Omental fat pad (tissue), 3 donors: ENCODE measurements at regions not wholly inside any gene's neighbourhood (a gene's known extent, or its start where the extent isn't known, plus 50 kb on each side); places are given as distances from the start of the nearest gene placed in this dataset.
"Not testable (repeated sequence)": the region's sequence is repeated elsewhere in the genome, so short reads cannot be mapped to it uniquely, and the experiment has no call there.

Experiments
- ATAC-seq: fragments of 150-250 bp; one replicate; pipeline ENCODE4 v1.9.1; 2016; ENCODE audit warnings: mild to moderate bottlenecking, moderate library complexity; ENCODE audit not compliant: low FRiP score
- DNase-seq: peaks from one replicate; pipeline ENCODE4 v3.0.0-alpha.2; 2019; ENCODE audit warnings: low spot score
- TF ChIP-seq, protein P1 (sequence below), 3 donors: fragments of 450-650 bp; IDR thresholded peaks; one replicate each; pipeline ENCODE4 v1.5.1; 2016 to 2017; ENCODE audit warnings: antibody characterized with exemption in 3 of 3, mild to moderate bottlenecking in 3 of 3, moderate library complexity in 2 of 3

DNA sequence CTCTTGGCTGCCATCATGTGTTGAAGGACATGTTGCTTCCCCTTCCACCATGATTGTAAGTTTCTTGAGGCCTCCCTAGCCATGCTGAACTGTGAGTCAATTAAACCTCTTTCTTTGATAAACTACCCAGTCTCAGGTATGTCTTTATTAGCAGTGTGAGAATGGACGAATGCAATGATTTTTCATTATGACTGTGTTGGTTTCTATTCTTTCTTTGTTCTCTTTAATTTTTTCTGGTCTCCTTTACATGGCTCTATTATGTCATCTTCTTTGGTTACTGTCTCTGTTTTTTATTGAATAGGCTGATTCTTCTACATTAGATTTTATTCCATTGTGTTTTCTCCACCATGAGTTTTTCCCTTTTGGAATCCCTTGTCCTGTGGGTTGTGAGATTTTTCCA lies 840.6 kb downstream of the TRAM1L1 start:
- DNase-seq (no peak), ATAC-seq (no peak)
- TF ChIP-seq, protein P1, sequence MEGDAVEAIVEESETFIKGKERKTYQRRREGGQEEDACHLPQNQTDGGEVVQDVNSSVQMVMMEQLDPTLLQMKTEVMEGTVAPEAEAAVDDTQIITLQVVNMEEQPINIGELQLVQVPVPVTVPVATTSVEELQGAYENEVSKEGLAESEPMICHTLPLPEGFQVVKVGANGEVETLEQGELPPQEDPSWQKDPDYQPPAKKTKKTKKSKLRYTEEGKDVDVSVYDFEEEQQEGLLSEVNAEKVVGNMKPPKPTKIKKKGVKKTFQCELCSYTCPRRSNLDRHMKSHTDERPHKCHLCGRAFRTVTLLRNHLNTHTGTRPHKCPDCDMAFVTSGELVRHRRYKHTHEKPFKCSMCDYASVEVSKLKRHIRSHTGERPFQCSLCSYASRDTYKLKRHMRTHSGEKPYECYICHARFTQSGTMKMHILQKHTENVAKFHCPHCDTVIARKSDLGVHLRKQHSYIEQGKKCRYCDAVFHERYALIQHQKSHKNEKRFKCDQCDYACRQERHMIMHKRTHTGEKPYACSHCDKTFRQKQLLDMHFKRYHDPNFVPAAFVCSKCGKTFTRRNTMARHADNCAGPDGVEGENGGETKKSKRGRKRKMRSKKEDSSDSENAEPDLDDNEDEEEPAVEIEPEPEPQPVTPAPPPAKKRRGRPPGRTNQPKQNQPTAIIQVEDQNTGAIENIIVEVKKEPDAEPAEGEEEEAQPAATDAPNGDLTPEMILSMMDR (IDR thresholded peaks at IDR 0.05): no peak

DNA sequence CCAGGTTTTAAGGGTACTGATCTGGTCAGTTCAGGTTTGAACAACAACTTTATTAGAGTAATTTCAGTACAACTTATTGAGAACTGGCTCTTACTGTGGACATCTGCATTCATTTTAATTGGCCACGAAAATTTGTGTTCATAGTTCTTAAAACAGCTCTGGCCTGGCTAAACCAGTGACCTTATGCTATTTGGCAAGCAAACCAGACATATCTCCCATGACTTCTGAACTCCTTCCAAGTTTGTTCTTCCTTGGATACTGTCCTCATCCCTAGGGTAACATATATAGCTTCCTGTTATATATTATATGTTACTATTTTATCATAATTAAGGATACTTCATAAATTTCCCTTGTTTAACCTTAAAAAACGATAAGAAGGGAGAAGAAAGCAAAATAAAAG lies 841.9 kb downstream of the TRAM1L1 start:
- DNase-seq (no peak), ATAC-seq (no peak)
- TF ChIP-seq, protein P1 (IDR thresholded peaks at IDR 0.05): no peak

DNA sequence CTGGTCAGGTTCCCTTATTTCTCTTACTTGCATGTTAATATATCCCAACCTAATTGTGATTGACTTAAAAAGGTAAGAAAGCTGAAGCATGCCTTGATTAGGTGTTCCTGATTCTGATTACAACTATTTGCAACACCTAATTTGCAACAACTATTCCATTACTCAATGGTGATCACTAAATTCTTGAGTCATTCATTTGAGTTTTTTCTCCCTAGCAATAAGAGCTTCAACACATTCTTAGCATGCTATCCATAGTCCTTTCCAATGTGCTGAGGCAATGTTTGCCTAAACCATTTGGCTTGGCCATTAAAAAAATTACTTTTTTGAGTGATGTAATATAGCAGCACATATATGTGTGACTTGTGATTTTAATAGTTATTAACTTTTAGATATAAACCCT lies 851.4 kb downstream of the TRAM1L1 start:
- ATAC-seq (no peak), DNase-seq (no peak)
- TF ChIP-seq, protein P1 (IDR thresholded peaks at IDR 0.05): no peak

DNA sequence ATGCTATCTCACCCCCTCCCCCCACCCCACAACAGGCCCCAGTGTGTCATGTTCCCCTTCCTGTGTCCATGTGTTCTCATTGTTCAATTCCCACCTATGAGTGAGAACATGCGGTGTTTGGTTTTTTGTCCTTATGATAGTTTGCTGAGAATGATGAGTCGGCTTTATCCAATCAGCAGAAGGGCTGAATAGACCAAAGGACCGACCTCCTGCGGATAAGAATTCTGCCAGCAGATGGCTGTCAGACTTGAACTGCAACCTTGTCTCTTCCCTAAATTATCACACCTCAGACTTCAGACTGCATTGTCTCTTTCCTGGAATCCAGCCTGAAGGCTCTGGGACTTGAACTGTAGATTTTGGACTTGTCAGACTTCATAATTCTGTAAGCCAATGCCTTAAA lies 853.4 kb downstream of the TRAM1L1 start:
- DNase-seq, ATAC-seq: not testable (repeated sequence)

DNA sequence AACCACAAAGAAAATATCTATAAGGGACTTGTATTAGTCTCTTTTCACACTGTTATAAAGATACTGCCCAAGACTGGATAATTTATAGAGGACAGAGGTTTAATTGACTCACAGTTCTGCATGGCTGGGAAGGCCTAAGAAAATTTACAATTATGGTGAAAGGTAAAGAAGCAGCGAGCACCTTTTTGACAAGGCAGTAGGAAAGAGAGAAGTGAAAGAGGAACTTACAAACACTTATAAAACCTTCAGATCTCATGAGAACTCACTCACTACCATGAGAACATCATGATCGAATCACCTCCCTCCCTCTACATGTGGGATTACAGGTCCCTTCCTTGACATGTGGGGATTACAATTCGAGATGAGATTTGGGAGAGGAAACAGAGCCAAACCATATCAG lies 856.0 kb downstream of the TRAM1L1 start:
- ATAC-seq (no peak), DNase-seq (no peak)

DNA sequence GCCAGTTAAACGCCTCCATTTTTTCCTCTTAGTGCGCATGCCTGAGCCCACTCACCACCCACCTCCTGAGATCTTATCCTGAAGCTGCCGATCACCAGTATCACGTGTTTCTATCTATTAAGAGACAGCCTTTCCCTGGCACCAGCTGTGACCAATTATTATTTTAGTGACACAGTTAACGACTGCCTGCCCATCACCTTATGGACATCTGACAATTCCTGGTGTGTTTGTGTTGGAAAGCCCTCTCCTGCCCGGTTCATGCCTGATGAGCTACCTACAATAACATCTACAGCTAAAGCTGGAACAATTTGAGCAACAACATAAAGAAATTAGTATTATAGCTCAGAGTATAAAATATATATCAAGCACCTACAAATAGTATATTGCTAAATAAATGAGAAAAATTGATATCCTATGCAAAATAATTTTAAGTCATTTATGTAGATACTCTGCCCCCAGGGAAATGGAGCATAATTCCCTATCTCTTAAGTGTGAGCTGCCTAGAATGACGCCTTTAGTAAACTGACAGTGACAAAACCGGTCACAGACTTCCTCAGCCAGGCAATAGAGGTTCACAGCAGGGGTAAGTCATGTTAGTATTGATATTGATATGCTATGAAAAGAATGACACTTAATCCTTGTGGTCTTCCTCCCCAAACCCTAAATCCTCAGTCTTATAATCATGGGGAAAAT lies 862.2 kb downstream of the TRAM1L1 start:
- no peak for DNase-seq
- ATAC-seq: no peak
- TF ChIP-seq, protein P1 (IDR thresholded peaks at IDR 0.05): no peak

More for the DNA sequence above, 856.0 kb downstream of the TRAM1L1 start:
- TF ChIP-seq, protein P1 (IDR thresholded peaks at IDR 0.05): no peak

DNA sequence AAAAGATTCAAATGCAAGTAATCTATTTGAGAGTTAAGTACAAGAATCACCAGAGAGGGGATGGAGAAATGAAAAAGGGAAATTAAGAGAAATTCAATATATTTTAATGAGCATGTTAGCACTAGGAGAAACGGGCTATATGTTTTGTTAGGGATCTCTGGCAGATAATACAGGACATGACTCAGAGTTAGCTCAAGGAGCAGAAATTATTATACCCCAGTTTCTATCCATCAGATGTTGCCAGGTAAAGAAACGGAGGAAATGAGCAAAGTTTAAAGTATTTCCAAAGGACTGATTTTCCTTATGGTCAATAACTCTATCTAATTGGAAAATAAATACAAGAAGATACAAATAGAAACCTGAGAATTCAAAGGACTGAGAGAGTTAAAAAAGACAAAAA lies 867.6 kb downstream of the TRAM1L1 start:
- DNase-seq (no peak), ATAC-seq (no peak)
- TF ChIP-seq, protein P1 (IDR thresholded peaks at IDR 0.05): no peak
